K562 (cell line): ENCODE measurements at regions not wholly inside any gene's neighbourhood (a gene's known extent, or its start where the extent isn't known, plus 50 kb on each side); places are given as distances from the start of the nearest gene placed in this dataset.
A peak's percentile ranks its signal among the peaks of the same experiment; 100 is the strongest.

ENCODE experiments used
- ATAC-seq: fragments of 200-7000 bp; cut with Tn5 transposase; 3 replicates; pipeline ENCODE4 v1.9.1; 2020; ENCODE audit warnings: moderate library complexity
- BruUV-seq: library from RNA; stranded (reverse); fragments of 400-500 nt; replicated peaks from 2 replicates; lab custom pipeline; 2021; lab: Mats Ljungman, UMichigan
- CTCF ChIA-PET: fragments of 300-600 bp; formaldehyde crosslinking; extraction: SDS; loops from one replicate; lab custom pipeline; 2021; ENCODE audit warnings: low intra/inter-chr PET ratio; lab: Yijun Ruan, JAX
- POLR2A ChIA-PET: fragments of 300-600, 350-650 bp; sonication (Branson Sonifier 250); formaldehyde crosslinking; extraction: SDS; loops from one replicate; lab custom pipeline; 2021; ENCODE audit warnings: antibody characterized with exemption, inconsistent platforms; lab: Yijun Ruan, JAX
- DNase-seq, 4 experiments: peaks; one replicate each; pipeline versions ENCODE4 v3.0.0 to v3.0.0-alpha.2; 2011 to 2018; ENCODE audit warnings: low spot score in 3 of 4, mixed read lengths in 3 of 4; ENCODE audit errors: extremely low read depth in 1 of 4
- FAIRE-seq: peaks from 2 replicates; lab custom pipeline; 2011; peaks lifted over from hg19 to GRCh38; lab: Jason Lieb, UNC
- H2AFZ ChIP-seq: 2 replicates; pipeline ENCODE4 v1.6.0; 2011; ENCODE audit warnings: low read depth, low read length, control low read depth, inconsistent platforms
- H3K27ac ChIP-seq: fragments of 200-600 bp; 3 replicates; pipeline ENCODE4 v1.8.0; 2011; ENCODE audit warnings: low read depth, mild to moderate bottlenecking, control low read depth, inconsistent platforms, low read length, moderate library complexity, mixed read lengths; ENCODE audit errors: extremely low read depth
- H3K27me3 ChIP-seq, 2 experiments: fragments of 300-600 bp in 1 of 2; 2 replicates in 1 of 2; 3 replicates in 1 of 2; pipeline versions ENCODE4 v1.6.0 to v1.8.0; 2011; ENCODE audit warnings: inconsistent platforms in 2 of 2, low read length in 2 of 2, mild to moderate bottlenecking in 1 of 2, mixed read lengths in 1 of 2, moderate library complexity in 1 of 2; ENCODE audit not compliant: control insufficient read depth in 2 of 2, insufficient read depth in 2 of 2
- H3K36me3 ChIP-seq: fragments of 300-600 bp; 3 replicates; pipeline ENCODE4 v1.8.0; 2011; ENCODE audit warnings: mild to moderate bottlenecking, low read length, inconsistent platforms; ENCODE audit not compliant: control insufficient read depth, insufficient read depth
- H3K4me1 ChIP-seq, 2 experiments: fragments of 200-600 bp in 1 of 2; replicated peaks in 1 of 2; 2 replicates in 1 of 2; 3 replicates in 1 of 2; pipeline versions ENCODE4 v1.5.1 to v1.8.0; 2011; ENCODE audit warnings: inconsistent platforms in 2 of 2, low read length in 2 of 2, mild to moderate bottlenecking in 1 of 2, mixed read lengths in 1 of 2, moderate library complexity in 1 of 2; ENCODE audit not compliant: control insufficient read depth in 2 of 2, insufficient read depth in 2 of 2
- H3K4me2 ChIP-seq: 2 replicates; pipeline ENCODE4 v1.6.1; 2011; ENCODE audit warnings: low read length, control low read depth, inconsistent platforms, mixed read lengths; ENCODE audit not compliant: insufficient read depth
- H3K4me3 ChIP-seq: fragments of 200-600 bp; sonication (generic), shearing (Covaris generic); 2 replicates; pipeline ENCODE4 v1.5.1; 2016; ENCODE audit warnings: control low read depth, inconsistent platforms
- H3K79me2 ChIP-seq: fragments of 200-600 bp; 3 replicates; pipeline ENCODE4 v1.8.0; 2011; ENCODE audit warnings: low read length, inconsistent platforms; ENCODE audit not compliant: control insufficient read depth, insufficient read depth
- H3K9ac ChIP-seq, 2 experiments: 2 replicates each; pipeline versions ENCODE4 v1.6.0 to v1.6.1; 2011; ENCODE audit warnings: low read depth in 2 of 2, low read length in 2 of 2, control low read depth in 1 of 2, inconsistent platforms in 1 of 2, mild to moderate bottlenecking in 1 of 2, mixed read lengths in 1 of 2; ENCODE audit not compliant: insufficient read depth in 1 of 2
- H3K9me1 ChIP-seq: one replicate; pipeline ENCODE4 v1.6.0; 2011; ENCODE audit warnings: inconsistent platforms, mild to moderate bottlenecking, low read length, moderate library complexity; ENCODE audit not compliant: control insufficient read depth, insufficient read depth
- H3K9me3 ChIP-seq: replicated peaks from 2 replicates; pipeline ENCODE4 v1.5.1; 2011; ENCODE audit warnings: low read depth, low read length, inconsistent platforms; ENCODE audit not compliant: control insufficient read depth, insufficient read depth
- H4K20me1 ChIP-seq: replicated peaks from 2 replicates; pipeline ENCODE4 v1.6.1; 2011; ENCODE audit warnings: low read length, inconsistent platforms, mixed read lengths; ENCODE audit not compliant: control insufficient read depth, insufficient read depth
- ARHGAP35 ChIP-seq: fragments of 450-650 bp; IDR thresholded peaks from 2 replicates; pipeline ENCODE4 v1.6.1; 2018; ENCODE audit not compliant: partially characterized antibody
- CBFA2T3 ChIP-seq: fragments of 450-650 bp; IDR thresholded peaks from 2 replicates; pipeline ENCODE4 v1.6.1; 2017
- MAFK ChIP-seq: IDR thresholded peaks from 2 replicates; pipeline ENCODE4 v1.6.1; 2011; ENCODE audit warnings: low read length, improper control_type of control experiment
- MTA2 ChIP-seq: fragments of 450-650 bp; IDR thresholded peaks from 2 replicates; pipeline ENCODE4 v1.6.1; 2016; ENCODE audit warnings: low read depth
- RB1 ChIP-seq: fragments of 450-650 bp; IDR thresholded peaks from 2 replicates; pipeline ENCODE4 v1.6.1; 2017; ENCODE audit warnings: low read depth, mild to moderate bottlenecking
- ZNF165 ChIP-seq: fragments of 250-450 bp; sonication (Bioruptor Pico); IDR thresholded peaks from 2 replicates; pipeline ENCODE4 v1.4.0; 2020; ENCODE audit warnings: borderline replicate concordance
- ZNF175 ChIP-seq: fragments of 200-800 bp; sonication (Bioruptor generic); IDR thresholded peaks from 2 replicates; pipeline ENCODE4 v1.6.1; 2016; ENCODE audit warnings: low read depth, mild to moderate bottlenecking, missing genetic modification characterization, missing compliant biosample characterization
- ZNF41 ChIP-seq: fragments of 250-450 bp; sonication (Bioruptor Pico); conservative IDR thresholded peaks from 2 replicates; pipeline ENCODE4 v1.4.0; 2020; ENCODE audit warnings: mild to moderate bottlenecking
- ZNF79 ChIP-seq: fragments of 250-450 bp; sonication (Bioruptor Pico); IDR thresholded peaks from 2 replicates; pipeline ENCODE4 v1.4.0; 2020; ENCODE audit warnings: low read depth, mild to moderate bottlenecking, moderate library complexity
- WGBS: fragments of 100-300 bp; shearing (Covaris generic); methylation state at CpG from one replicate; pipeline ENCODE4 v1.1.6; 2016; ENCODE audit warnings: low coverage, mixed read lengths; ENCODE audit not compliant: insufficient coverage; ENCODE audit errors: missing lambda C conversion rate; 5-methylcytosine and 5-hydroxymethylcytosine counted together
- in situ Hi-C: fragments of 300-500 bp; cut with MboI; formaldehyde crosslinking; loops from 4 replicates; pipeline ENCODE4 v1.15.0; 2018; ENCODE audit warnings: inconsistent platforms, mixed read lengths
- intact Hi-C: fragments of 100-400 bp; cut with micrococcal nuclease; formaldehyde crosslinking; loops from 2 replicates; pipeline ENCODE4 v1.14.2; 2022
- TF ChIP-seq, protein P1 (sequence below): fragments of 250-450 bp; sonication (Bioruptor Pico); IDR thresholded peaks from 2 replicates; pipeline ENCODE4 v1.4.0; 2020; ENCODE audit warnings: mild to moderate bottlenecking, moderate library complexity, borderline replicate concordance

DNA sequence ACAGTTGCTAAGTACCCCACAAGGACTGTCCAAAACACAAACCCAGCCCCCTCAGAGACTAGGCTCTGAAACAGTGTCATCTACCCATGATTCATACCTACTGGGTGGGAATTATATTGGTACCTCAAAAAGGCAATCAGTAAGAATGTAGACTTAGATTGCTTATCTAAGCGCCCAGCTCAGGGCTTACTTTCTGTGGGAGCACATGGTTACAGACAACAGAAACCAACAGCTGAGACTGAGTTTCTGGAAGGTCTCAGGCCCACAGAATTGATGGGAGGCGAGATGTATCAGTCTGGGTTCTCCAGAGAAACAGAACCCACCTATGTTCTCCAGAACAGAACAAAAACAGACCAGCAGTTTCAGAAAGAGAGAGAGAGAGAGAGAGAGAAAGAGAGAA is 147.3 kb upstream of the KAZN start:
- intact Hi-C loops: no loop called here

DNA sequence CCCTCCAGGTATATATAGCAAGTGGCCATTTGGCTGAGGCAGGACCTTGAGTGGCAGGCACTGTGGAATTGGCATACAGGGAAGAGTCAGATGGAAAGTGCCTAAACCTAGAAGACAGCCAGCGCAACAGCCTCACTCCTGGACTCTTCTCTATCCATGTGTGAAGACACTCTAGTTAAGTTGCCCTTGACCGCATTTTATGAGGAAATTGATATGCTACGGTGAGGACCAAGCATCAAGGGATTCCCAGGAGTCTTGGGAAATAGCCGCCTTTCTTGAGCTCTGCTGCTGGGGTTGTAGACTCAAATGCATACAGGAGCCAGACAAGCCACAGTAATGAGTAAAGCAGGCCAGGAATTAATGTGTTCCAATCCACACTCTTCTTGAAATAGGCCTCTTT is 145.9 kb upstream of the KAZN start:
- Histone ChIP-seq H3K4me2 (no peak overlapping the region), H3K9me1 (no peaks in the 10 kb centered on the region), H3K27ac (no peak overlapping the region), H3K4me1 (peaks cover 0 to 8% of the 10 kb centered on the region in 2 experiments; a peak in 2 of 5 replicates), H3K4me3 (no peak overlapping the region), H3K36me3 (no peaks in the 10 kb centered on the region), H3K79me2 (no peaks in the 10 kb centered on the region), H3K9ac (no peak overlapping the region), H3K27me3 (no peaks in the 10 kb centered on the region), H4K20me1 (no peaks in the 10 kb centered on the region), H2AFZ (no peak overlapping the region), H3K9me3 (no peaks in the 10 kb centered on the region)
- ATAC-seq: no peak
- FAIRE-seq: no peak
- no TSS peak for BruUV-seq
- CTCF ChIA-PET: no interaction called here
- in situ Hi-C loops: no loop called here
- 69% methylated on average over 4 of the region's 4 CpGs for WGBS
- intact Hi-C loops: no loop called here
- TF ChIP-seq ARHGAP35 (no peak), ZNF79 (no peak), ZNF175 (CRISPR knock-in tag) (no peak)
- TF ChIP-seq, protein P1, sequence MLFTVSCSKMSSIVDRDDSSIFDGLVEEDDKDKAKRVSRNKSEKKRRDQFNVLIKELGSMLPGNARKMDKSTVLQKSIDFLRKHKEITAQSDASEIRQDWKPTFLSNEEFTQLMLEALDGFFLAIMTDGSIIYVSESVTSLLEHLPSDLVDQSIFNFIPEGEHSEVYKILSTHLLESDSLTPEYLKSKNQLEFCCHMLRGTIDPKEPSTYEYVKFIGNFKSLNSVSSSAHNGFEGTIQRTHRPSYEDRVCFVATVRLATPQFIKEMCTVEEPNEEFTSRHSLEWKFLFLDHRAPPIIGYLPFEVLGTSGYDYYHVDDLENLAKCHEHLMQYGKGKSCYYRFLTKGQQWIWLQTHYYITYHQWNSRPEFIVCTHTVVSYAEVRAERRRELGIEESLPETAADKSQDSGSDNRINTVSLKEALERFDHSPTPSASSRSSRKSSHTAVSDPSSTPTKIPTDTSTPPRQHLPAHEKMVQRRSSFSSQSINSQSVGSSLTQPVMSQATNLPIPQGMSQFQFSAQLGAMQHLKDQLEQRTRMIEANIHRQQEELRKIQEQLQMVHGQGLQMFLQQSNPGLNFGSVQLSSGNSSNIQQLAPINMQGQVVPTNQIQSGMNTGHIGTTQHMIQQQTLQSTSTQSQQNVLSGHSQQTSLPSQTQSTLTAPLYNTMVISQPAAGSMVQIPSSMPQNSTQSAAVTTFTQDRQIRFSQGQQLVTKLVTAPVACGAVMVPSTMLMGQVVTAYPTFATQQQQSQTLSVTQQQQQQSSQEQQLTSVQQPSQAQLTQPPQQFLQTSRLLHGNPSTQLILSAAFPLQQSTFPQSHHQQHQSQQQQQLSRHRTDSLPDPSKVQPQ: no peak
- no peak for DNase-seq
- POLR2A ChIA-PET: interaction anchor here (0.7 kb wide), 1 partner anchor 16 kb away, joined by 3 read pairs; no protein-coding TSS in a partner anchor

More for the DNA sequence above, 147.3 kb upstream of the KAZN start:
- H3K4me1 ChIP-seq: peaks cover 0 to 8% of the 10 kb centered on the region in 2 experiments; a peak in 2 of 5 replicates
- DNase-seq (no peak), ATAC-seq (no peak), FAIRE-seq (no peak)
- 15% methylated on average over 2 of the region's 2 CpGs for WGBS
- no peaks in the 10 kb centered on the region for H3K79me2 ChIP-seq
- in situ Hi-C loops: no loop called here
- no peaks in the 10 kb centered on the region for H3K9me1 ChIP-seq
- H3K9me3 ChIP-seq: no peaks in the 10 kb centered on the region
- no peaks in the 10 kb centered on the region for H3K36me3 ChIP-seq
- POLR2A ChIA-PET: no interaction called here
- no peak overlapping the region for H3K27ac ChIP-seq
- TF ChIP-seq MAFK (no peak), RB1 (no peak), ZNF41 (CRISPR knock-in tag) (no peak), ZNF165 (CRISPR knock-in tag) (no peak), MTA2 (no peak), CBFA2T3 (peak; percentile 30; the same call in 1 of the 2 replicates)
- no peaks in the 10 kb centered on the region for H3K27me3 ChIP-seq
- H2AFZ ChIP-seq: no peak overlapping the region
- no TSS peak for BruUV-seq
- no peak overlapping the region for H3K4me2 ChIP-seq
- H3K4me3 ChIP-seq: no peak overlapping the region
- CTCF ChIA-PET: no interaction called here
- H3K9ac ChIP-seq: no peak overlapping the region
- no peaks in the 10 kb centered on the region for H4K20me1 ChIP-seq
